NCI-H187 (cell line): ENCODE measurements at regions not wholly inside any gene's neighbourhood (a gene's known extent, or its start where the extent isn't known, plus 50 kb on each side); places are given as distances from the start of the nearest gene placed in this dataset.
A peak's percentile ranks its signal among the peaks of the same experiment; 100 is the strongest.

Experiments used
- DNase-seq, 2 experiments: peaks; one replicate each; lab custom pipeline; 2025; lab: John Stamatoyannopoulos, UW

DNA sequence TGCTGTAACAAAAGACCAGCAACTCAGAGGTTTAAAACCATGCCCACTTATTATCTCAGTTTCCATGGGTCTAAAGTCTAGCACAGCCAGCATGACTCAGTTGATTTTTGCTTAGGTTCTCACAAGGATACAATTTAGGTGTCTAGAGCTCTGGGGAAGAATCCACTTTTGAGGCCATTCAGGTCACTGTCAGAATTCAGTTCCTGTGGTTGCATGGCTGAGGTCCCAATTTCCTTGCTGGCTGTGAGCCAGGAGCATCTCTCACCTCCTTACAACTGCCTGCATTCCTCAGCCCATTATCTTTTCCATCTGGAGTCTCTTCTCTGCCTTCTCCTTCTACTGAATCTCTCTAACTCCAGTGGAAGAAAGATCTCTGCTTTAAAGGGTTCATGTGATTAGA lies 240.5 kb upstream of the CFAP20DC start:
- no peak for DNase-seq

DNA sequence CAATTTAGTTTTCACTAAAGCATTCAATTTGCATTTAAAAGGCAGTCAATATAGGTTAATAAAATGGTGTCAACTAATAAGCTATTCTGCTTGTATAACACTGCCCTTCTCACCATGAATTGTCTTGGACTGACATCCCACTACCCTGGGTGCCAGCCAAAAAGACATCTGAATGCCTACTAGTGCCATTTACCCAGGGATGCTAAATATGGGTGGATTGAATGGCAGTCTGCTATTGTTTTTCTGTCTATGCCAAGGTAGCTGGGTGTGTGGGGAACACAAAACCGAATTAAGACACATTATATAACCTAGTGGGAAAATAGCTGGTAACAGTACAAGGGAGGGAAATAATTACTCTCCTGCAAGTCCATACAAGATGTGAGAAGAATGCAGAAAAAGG lies 240.0 kb upstream of the CFAP20DC start:
- no peak for DNase-seq

DNA sequence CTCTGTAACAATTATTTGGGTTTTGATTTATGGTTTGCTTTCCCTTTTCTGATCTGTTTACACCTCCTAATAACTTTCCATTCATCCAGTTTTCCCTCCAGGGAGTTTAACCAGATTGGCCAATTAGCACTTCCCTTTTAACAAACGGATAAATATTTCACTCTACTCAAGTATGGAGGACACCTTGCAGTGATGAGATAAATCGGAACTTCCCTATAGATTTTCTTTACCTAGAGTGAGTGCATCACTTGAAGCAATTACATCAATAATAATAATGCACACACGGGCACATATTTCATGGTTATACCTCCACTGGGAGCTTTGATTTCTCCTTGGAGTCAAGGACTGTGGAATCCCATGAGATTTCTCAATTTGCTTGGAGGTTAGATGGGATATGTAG lies 239.1 kb upstream of the CFAP20DC start:
- DNase-seq = no peak

DNA sequence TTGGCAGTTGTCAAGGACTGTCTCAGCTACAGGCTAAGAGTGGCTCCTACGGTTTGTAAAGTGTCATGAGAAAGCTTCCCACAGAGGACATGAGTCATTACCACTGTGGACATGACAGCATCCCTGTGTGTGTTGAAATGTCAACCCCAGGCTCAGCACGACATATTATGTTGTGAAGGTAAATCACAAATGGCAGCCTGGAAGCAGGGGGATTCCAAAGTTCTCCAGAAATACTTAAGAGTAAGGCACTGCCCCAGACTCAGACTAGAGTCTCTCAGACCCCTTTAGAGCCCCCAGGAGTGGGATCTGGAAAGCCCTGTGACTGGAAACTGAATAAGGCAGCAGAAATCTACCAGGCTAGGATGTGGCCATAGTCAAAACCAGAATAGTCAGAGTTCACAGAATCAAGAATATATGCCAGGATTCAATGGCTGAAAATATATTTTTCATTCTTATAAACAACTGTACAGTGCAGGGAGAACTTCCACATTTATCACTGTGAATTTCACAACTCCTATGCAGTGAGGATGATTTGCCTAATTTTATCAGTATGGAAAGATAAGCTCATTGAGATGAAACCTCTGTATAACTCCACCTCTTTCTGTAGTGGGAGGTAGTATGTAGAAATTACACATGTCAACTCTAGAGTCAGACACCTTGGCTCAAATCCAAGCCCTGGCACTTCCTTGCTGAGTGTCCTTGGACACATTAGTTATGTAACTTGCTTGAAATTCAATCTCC lies 237.1 kb upstream of the CFAP20DC start:
- peak in 1 of 2 experiments; percentile 47 for DNase-seq

DNA sequence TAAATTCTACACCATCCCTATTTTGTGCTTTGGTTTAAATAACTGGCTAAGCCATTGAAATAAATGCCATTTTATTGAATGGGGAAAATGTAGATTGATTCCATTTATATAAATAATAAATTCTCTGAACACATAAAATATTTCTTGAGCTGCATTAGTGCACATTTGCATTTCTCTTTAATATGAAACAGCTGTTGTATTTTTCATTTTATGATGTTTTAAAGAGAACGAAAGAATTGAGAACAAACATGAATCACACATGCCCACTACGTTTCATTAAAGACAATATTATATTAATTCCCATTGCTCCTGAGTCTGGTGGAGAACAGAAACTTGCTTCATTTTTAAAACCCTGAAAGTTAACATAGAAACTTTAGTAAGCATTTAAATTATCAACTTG lies 235.7 kb upstream of the CFAP20DC start:
- no peak for DNase-seq

DNA sequence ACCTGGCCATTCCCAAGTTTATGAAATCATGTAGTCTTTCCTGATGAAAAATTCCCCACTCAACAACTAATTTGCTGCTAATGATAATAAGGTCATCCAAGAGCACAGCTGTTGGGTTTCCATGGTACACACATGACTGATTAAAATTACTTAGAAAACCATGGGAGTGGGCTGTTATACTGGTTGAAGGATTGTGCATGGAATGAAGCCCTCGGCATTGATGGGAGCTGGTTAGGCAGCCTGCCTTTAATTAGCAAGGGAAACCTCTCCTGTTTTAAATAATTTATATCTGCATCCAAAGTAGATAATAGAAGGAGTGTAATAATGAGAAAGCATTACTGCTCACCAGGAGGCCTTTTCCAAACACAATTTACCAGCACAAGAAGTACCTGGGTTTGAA lies 235.1 kb upstream of the CFAP20DC start:
- no peak for DNase-seq

DNA sequence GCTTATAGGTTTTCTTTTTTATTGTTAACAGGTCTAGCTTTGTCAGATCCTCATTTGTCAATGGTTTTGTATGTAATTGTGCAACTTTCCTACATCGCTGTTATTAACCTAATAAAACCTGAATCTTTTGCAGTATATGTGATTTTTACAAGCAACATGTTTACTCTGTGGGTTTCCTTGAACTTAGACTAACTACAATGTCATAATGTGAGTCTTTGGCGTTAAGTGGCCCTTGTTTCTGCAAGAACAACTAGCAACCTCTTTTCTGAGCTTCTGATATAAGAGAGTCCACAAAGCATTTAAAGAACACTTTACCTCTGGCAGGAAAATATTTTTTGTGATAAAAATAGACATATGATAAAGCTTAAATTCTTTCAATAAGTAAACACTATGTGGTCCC lies 230.3 kb upstream of the CFAP20DC start:
- peak in 1 of 2 experiments; percentile 9 for DNase-seq

DNA sequence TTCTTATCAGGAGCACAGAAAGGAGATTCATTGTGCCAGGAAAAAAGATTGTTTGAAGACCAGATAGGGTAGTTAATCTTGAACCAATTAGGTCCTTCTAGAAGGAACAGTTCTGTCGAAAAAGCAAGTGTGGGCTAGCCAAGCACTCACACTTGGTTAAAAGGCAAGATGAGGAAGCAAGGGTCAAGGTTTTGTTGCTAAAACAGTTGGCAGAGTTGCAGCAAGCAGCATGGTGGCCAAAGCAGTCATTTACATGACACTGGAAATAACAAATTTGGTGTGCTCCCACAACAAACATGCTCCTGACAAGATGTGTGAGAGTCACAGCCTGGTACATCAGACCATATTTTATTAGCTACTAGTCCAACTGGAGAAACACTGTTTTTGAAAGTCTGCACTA lies 228.0 kb upstream of the CFAP20DC start:
- no peak for DNase-seq

DNA sequence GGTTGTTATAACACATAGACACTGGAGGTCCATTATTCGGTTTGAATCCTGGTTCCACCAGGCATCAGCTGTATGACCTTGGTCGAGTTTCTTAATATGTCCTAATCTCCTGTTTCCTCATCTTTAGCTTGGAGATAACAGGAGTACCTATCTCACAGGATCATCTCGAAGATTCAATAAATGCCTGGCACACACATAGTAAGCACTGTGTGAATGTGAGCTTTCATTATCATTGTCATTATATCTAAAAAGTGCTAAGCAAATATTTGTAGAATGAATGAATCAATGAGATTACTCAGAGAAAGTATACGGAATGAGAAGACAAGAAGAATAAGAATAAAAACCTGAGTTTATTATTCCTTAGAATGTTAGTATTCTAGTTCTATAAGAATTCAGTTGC lies 227.4 kb upstream of the CFAP20DC start:
- DNase-seq = no peak

DNA sequence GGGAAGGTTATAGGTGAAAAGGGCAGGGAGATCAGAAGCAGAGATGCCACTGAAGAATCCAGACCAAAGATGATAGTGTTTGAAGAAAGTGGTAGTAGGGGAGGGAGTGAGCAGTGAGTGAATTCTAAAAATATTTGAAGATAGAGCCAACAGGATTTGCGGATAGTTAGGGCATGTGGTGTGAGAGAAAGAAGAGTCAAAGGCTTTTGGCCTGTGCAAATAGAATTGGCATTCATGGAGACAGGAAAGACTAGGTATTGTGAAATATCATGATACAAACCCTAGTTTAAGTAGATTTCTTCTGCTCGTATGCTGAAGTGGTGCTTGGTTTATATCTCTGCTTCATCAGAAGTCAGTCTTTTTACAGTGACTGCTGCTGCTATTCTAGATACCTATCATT lies 224.2 kb upstream of the CFAP20DC start:
- DNase-seq = no peak

DNA sequence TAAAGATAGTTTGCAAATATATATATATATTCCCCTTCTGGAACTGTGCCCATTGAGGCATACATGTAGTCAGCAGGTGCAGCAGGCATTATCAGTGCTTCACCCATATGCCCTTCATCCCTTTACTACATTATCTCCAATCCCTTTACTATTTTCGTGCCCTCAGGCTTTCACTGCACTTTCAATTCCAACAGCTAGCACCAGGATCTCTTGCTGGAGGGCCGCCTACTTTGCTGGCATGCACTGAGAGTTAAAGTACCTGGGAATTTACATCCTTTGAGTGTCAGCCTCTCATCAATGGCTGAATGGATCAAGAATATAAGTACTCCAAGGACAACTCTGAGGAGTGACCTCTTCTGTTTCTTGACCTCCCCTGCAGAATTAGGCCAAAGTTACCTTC lies 222.1 kb upstream of the CFAP20DC start:
- no peak for DNase-seq

DNA sequence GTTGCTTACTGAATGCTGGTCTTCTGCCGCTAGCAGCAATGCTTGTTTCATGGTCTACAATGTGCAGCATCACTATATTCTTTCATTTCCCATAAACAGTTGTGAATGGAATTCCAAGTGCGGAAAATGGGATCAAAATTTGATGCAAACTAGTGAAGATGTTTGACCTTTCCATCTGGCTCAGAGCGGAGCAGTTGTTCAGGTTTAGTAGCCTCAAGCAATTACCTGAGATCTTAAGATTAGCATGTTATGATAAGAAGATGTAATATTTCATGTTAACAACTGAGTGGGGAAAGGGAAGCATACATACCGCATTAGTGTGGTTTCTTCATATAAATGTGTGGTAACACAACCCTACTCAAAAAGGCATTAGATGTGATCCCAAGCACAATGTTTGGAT lies 221.1 kb upstream of the CFAP20DC start:
- no peak for DNase-seq

DNA sequence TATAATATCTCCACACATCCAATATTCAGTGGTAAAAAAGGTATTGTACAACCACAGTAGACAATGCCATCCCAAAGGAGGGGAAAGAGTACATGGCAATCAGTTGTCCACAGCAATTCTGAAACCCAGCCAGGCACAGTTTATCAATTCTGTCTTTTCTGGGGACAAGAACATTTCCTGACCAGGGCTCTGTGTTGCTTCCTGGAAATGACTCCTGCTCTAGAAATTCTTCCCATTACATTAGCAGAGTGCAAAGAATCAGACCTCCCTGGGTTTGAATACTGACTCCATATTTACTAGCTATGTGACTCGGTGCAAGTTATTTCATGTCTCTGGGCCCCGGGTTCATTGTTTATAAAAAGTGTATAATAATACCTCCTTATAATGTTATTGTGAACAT lies 220.4 kb upstream of the CFAP20DC start:
- no peak for DNase-seq

DNA sequence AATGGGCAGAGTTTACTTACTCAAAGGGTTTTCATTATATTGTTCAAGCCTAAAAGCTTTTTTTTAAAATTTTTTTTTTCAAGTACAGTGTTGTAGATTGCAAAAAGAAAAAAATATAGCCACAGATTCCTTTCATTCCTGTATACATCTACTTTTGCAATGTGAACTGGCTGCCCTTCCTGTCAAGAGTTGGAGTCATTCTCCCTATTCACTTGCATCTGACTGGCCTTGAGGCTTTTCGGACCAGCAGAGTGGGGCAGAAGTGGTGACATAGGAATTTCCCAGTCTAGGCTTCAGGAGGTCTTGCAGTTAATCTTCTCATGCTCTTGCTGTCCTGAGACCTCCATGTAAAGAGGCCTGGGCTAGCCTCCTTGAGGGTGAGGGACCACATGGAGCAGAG lies 218.3 kb upstream of the CFAP20DC start:
- DNase-seq = no peak

DNA sequence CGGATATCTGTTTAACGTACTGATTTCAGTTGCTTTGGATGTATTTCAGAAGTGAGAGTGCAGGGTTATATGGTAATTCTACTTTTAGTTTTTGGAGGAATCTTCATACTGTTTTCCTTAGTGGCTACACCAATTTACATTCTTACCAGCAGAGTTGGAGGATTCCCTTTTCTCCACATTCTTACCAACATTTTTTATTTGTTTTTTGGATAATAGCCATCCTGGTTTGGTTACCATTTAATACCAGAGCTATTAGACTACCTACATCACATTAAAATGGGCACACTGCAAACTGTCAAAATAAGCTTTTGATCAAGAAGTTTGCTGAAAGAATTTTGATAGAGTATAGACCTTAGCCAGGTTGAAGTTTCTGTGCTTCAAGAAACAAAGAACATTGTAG lies 217.2 kb upstream of the CFAP20DC start:
- DNase-seq = no peak

DNA sequence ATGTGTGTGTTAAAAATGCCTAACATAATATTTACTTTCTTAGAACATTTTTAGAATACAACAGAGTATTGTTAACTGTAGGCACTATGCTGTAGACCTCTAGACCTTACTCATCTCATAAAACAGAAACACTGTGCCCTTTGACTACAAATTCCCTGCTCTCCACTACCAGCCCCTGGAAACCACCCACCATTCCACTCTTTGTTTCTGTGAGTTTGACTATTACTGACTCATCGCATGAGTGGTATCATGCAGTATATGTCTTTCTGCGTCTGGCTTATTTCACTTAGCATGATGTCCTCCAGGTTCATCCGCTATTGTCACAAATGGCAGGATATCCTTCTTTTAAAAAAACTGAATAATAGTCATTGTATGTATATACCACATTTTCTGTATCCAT lies 216.7 kb upstream of the CFAP20DC start:
- no peak for DNase-seq

DNA sequence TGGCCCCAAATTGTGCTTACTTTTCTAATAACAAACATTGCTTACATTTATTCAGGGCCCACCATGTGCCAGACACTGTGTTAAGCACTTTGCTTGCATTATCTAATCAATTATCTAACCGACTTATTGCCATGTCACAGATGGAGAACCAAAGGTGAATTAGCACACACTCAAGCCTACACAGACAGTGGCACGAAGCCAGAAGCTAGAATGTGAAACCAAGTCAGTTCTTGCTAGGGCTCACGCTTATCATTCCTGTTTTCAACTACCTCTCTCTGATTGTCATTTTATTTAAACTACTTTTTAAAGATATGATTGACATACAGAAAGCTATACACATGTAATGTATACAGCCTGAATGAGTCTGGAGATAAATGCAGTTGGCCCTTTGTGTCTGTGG lies 215.7 kb upstream of the CFAP20DC start:
- no peak for DNase-seq

DNA sequence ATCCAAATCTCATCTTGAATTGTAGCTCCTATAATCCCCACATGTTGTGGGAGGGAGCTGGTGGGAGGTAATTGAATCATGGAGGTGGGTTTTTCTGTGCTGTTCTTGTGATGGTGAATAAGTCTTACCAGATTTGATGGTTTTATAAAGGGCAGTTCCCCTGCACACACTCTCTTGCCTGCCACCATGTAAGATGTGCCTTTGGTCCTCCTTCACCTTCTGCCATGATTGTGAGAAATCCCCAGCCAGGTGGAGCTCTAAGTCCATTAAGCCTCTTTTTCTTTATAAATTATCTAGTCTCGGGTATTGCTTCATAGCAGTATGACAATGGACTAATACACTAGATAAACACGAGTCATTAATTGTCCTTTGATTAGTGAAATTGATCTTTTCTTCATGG lies 214.5 kb upstream of the CFAP20DC start:
- DNase-seq = no peak

DNA sequence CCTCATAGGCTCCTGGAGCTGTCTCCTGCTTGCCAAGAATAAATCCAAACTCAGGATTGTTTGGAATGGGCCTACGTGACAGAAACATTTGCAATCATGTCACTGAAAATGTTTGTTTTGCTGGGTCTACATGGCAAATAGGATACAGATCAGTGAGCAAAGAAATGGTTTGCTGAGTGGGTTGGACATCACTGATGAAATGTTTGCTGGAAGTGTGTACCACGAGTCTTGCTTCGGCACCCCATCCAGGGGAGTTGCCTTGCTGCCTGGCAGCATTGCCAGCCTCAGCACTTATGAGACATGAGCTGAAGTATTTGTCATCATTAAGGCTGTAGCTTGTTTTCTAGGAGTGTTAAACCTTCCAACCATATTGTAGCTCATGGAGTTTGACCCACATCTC lies 213.3 kb upstream of the CFAP20DC start:
- no peak for DNase-seq

DNA sequence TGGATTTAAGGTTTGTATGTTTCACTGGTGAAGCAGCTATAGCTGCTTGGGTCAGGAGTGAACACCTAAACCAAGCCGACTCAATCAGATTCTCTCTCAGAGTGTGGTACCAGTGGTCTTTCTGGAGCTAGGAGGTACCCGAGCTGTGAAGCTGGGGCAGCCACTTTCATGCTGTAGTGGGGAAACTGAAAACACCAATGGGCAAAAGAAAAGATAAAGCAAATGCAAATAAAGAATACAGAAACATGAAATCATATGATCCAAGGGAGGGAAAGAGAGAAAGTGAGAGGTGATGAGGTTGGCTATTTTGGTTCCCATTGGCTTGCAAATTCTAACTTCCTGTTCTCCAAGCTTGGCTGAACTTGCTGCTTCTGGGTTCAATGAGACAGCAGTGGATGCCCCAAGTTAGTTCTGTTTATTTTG lies 212.3 kb upstream of the CFAP20DC start:
- DNase-seq = no peak

DNA sequence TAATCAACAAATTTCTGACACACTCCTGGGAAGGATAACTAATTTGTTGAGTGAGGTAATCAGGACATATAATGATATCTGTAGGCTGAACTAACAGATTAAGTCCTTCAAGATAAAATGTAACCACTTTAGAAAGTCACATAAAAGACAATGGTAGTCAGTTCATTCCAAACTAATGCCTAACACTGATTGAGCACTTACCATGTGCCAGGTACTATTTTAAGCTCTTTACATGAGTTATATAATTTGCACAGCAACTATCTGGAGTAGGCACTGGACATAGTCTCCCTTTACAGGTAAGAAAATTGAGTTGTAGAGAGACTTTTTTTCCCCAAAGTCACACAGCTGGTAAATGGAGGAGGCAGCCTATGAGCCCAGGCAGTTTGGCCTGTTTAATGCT lies 211.2 kb upstream of the CFAP20DC start:
- DNase-seq = no peak

DNA sequence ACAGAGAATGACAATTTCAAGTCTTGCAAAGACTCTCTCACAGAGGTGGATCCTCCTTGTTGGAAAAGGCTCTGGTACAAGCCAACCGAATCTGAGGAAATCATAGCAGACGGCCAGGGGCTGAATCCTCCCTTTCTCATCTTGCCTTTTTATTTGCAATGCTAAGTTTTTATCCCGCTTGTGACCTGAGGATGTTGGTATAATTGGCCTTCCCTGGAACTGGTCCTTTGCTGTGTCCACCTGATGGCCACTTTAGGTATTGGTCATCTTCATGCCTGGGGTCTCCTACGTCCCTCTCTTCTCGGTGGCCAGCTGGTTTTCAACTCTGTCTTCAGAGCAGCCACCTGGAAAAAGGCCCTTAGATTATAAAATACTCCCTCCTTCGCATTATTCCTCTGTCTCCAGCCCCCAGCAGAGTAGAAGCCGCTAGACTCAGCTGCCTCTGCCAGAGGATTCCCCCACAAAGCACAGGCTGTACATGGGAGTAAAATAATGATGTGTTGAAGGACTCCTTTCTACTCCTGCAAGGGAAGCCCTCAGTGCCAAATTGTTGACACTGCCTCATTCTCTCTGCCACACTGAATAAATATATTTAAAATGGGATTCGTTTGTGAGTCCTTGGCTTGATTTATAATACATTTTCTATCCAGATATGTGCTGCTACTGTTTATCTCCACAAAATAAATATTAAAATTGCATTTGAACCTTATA lies 208.9 kb upstream of the CFAP20DC start:
- no peak for DNase-seq

DNA sequence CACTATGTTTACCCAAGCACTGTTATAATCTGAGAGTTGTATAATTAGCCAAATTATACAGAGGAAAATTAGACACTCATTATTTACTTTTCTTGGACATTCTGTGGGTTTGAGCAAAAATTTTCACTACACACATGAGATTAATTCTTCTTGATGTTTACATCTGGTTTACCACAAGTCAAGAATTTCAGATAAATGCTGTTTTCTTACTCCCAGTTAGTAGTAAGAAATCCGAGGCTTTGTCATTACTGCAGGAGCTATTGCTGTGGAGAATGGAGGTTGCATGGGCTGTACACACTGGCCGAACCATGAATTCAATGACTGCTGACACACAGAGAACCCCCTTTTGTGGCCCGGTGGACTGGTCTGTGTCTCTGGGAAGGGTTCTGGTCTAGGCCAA lies 207.7 kb upstream of the CFAP20DC start:
- no peak for DNase-seq

DNA sequence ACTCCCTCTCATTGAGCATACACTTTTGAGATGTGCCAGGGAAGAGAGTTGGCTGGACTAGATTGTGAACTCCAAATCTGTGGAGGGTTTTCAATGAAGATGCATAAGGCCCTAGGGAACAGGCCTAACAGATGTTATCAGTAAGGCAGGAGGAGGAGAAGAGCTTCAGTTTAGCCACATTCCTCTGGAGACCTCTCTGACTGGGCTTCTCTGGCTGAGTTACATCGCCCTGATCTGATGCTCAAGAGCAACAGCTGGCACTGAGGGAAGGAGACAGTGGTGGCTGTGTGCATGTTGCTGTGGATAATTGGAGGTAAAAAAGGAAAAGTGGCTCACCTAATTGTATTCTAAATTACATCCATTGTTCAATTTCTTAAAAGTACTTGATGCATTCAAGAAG lies 206.4 kb upstream of the CFAP20DC start:
- DNase-seq = no peak
